Fibroblast of the aortic adventitia (primary cell): ENCODE measurements at regions not wholly inside any gene's neighbourhood (a gene's known extent, or its start where the extent isn't known, plus 50 kb on each side); places are given as distances from the start of the nearest gene placed in this dataset.
"Not testable (repeated sequence)": the region's sequence is repeated elsewhere in the genome, so short reads cannot be mapped to it uniquely, and the experiment has no call there.

Experiments
- DNase-seq: peaks from one replicate; pipeline ENCODE4 v3.0.0-alpha.2; 2010; ENCODE audit warnings: low read depth
- H3K4me3 ChIP-seq: 2 replicates; pipeline ENCODE4 v1.5.1; 2011; ENCODE audit warnings: low read depth, mild to moderate bottlenecking, control low read depth, low read length, moderate library complexity
- TF ChIP-seq, protein P1 (sequence below): IDR thresholded peaks from 2 replicates; pipeline ENCODE4 v1.5.1; 2011; ENCODE audit warnings: mild to moderate bottlenecking, low read length, control low read depth, inconsistent platforms; ENCODE audit not compliant: insufficient read depth

DNA sequence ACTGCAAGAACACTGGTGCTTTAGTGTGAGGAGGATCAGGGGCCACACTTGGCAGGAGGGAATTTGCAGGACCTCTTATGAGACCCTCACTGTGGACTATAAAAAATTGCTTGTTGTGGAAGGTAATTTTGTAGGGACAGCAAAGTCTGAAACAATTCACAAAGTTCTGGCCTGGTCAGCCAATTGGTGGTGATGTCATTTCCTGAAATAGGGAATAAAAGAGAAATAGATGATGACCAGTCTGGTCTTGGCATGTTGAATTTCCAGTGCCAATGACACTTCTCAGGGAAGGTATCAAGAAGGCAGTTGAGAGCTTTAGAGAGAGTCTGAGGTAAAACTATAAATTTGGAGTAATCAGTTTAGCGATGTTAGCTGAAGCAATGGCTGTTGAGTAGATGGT, 129.3 kb upstream of the LMNTD1 start:
- H3K4me3 ChIP-seq: no peak overlapping the region
- peak; percentile 41 for DNase-seq
- TF ChIP-seq, protein P1, sequence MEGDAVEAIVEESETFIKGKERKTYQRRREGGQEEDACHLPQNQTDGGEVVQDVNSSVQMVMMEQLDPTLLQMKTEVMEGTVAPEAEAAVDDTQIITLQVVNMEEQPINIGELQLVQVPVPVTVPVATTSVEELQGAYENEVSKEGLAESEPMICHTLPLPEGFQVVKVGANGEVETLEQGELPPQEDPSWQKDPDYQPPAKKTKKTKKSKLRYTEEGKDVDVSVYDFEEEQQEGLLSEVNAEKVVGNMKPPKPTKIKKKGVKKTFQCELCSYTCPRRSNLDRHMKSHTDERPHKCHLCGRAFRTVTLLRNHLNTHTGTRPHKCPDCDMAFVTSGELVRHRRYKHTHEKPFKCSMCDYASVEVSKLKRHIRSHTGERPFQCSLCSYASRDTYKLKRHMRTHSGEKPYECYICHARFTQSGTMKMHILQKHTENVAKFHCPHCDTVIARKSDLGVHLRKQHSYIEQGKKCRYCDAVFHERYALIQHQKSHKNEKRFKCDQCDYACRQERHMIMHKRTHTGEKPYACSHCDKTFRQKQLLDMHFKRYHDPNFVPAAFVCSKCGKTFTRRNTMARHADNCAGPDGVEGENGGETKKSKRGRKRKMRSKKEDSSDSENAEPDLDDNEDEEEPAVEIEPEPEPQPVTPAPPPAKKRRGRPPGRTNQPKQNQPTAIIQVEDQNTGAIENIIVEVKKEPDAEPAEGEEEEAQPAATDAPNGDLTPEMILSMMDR: no peak

DNA sequence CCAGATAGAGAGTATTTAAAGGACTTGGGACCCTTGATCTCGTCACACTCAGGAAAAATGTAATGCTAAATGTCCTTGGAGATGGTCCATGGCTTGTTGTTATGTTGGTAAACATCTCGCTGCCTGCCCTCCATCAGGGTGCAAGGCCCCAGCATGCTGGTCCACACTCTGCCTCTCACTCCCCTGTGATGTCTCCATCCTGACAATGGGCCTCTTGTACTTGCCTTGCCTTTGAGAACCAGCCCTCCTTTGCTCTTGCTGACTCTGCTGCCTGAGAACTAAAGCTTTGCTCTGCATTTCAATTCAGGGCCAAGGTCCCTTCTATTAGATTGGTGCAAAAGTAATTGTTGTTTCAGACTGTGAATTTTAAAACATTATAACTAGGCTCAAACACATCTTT, 131.0 kb upstream of the LMNTD1 start:
- DNase-seq: no peak

DNA sequence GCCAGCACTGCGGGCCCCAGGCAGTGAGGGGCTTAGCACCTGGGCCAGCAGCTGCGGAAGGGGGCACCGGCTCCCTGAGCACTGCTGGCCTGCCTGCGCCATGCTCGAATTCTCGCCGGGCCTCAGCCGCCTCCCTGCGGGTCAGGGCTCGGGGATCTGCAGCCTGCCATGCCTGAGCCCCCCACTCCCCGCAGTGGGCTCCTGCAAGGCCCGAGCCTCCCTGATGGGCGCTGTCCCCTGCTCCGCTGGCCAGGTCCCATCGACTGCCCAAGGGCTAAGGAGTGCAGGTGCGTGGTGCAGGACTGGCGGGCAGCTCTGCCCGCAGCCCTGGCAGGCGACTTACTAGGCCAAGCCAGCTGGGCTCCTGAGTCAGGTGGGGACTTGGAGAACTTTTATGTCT, 133.3 kb upstream of the LMNTD1 start:
- no peak overlapping the region for H3K4me3 ChIP-seq
- DNase-seq: no peak
- TF ChIP-seq, protein P1: no peak

More for the DNA sequence above, 131.0 kb upstream of the LMNTD1 start:
- TF ChIP-seq, protein P1: no peak
- H3K4me3 ChIP-seq: no peak overlapping the region

DNA sequence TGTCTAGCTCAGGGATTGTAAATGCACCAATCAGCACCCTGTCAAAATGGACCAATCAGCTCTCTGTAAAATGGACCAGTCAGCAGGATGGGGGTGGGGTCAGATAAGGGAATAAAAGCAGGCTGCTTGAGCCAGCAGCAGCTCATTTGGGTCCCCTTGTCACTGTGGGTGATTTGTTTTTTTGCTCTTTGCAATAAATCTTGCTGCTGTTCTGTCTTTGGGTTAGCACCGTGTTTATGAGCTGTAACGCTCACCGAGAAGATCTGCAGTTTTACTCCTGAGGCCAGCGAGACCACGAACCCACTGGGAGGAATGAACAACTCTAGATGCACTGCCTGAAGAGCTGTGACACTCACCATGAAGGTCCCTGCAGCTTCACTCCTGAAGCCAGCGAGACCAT, 134.1 kb upstream of the LMNTD1 start:
- TF ChIP-seq, protein P1: no peak
- H3K4me3 ChIP-seq: no peak overlapping the region
- DNase-seq: no peak

DNA sequence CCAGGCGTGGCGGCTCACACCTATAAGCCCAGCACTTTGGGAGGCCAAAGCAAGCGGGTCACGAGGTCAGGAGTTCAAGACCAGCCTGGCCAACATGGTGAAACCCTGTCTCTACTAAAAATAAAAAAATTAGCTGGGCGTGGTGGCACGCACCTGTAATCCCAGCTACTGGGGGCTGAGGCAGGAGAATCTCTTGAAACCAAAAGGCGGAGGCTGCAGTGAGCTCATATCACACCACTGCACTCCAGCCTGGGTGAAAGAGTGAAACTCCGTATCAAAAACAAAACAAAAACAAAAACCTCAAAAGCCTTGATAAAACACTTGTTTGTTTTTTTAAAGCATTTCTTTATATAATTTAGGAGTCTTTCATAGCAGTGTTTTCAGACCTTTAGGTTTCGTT, 135.8 kb upstream of the LMNTD1 start:
- DNase-seq: not testable (repeated sequence)

DNA sequence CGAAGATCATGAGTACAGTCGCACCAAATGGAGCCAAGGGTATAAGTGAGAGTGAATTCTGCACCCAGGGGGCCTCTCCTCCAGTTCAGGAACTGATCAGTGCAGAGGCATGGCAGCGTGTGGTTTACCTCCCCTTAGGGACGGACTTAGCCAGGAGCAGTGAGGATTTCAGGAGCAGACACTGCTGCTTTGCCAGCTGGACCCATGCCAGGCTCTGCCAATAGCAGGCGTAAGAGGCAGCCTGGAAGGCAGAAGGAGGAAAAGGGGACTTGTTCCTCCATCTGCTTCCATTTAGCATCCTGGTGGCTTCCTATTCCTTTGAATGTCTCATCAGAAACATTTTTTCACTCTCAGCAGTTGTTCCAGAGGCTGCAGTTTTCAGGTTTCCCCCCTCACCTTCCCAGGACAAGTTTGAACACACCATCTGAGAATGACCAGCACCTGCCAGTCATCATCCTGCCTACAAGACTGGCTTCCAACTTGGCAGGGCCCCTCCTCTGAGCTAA, 137.0 kb upstream of the LMNTD1 start:
- DNase-seq: peak; percentile 22
- H3K4me3 ChIP-seq: no peak overlapping the region
- TF ChIP-seq, protein P1: no peak

More for the DNA sequence above, 135.8 kb upstream of the LMNTD1 start:
- not testable (repeated sequence) for H3K4me3 ChIP-seq

DNA sequence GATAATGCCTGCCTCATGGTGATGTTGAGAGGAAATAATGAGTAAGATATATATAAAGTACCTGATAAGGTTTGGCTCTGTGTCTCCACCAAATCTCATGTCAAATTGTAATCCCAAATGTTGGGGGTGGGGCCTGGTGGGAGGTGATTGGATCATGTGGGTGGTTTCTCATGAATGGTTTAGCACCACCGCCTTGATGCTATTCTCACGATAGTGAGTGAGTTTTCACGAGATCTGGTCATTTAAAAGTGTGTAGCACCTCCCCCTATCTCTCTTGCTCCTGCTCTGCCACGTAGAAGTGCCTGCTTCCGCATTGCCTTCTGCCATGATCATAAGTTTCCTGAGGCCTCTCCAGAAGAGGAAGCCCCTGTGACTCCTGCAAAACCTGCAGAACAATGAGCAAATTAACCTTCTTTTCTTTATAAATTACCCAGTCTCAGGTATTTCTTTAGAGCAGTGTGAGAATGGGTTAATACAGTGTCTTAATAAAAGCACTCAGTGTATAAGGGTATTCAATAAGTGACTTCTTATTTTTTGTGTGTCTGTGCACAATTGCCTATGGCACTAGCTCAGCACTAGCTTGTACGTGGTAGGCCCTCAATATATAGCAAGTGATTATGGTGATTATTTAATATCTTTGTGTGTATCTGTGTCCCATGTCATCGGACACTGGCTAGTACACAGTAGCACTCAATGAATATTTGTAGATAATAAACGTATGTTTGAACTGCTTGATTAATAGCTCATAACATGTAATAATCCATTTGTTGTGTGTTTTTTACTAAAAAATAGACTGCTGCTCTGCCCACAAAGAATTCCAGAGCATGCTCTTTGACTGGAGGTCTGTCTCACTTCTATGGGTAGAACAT, 138.1 kb upstream of the LMNTD1 start:
- peak; percentile 45 for DNase-seq
- TF ChIP-seq, protein P1: no peak
- no peak overlapping the region for H3K4me3 ChIP-seq
